Tibial artery (tissue), 4 donors: ENCODE measurements at regions not wholly inside any gene's neighbourhood (a gene's known extent, or its start where the extent isn't known, plus 50 kb on each side); places are given as distances from the start of the nearest gene placed in this dataset.

Source experiments
- DNase-seq, 2 donors: peaks; one replicate each; pipeline ENCODE4 v3.0.0-alpha.2; 2019
- H3K27ac ChIP-seq, 2 donors: fragments of 200-600 bp; sonication (generic) in 1 of 2; 1 replicate in 1 of 2; 2 replicates in 1 of 2; pipeline ENCODE4 v1.5.1; 2018 to 2019; ENCODE audit warnings: mild to moderate bottlenecking in 1 of 2
- H3K27me3 ChIP-seq, 2 donors: fragments of 200-600 bp; sonication (generic) in 1 of 2; one replicate each; pipeline versions ENCODE4 v1.5.1 to v1.6.0; 2016 to 2019
- H3K36me3 ChIP-seq, 3 donors: fragments of 200-600 bp; sonication (generic) in 2 of 3; one replicate each; pipeline ENCODE4 v1.5.1; 2016 to 2019; ENCODE audit warnings: mild to moderate bottlenecking in 2 of 3
- H3K4me1 ChIP-seq, 4 donors: fragments of 200-600 bp; sonication (generic) in 2 of 4; 1 replicate in 3 of 4; 2 replicates in 1 of 4; pipeline ENCODE4 v1.5.1; 2016 to 2019
- H3K4me3 ChIP-seq, 2 donors: fragments of 200-600 bp; sonication (generic) in 1 of 2; 1 replicate in 1 of 2; 2 replicates in 1 of 2; pipeline ENCODE4 v1.5.1; 2018 to 2019; ENCODE audit warnings: mild to moderate bottlenecking in 2 of 2
- H3K9me3 ChIP-seq, 3 donors: fragments of 200-600 bp; sonication (generic) in 1 of 3; one replicate each; pipeline ENCODE4 v1.5.1; 2016 to 2019
- intact Hi-C: fragments of 100-400 bp; cut with DNase I; formaldehyde crosslinking; loops from one replicate; pipeline ENCODE4 v1.15.0; 2023; ENCODE audit warnings: low total_unique reads
- TF ChIP-seq, protein P1 (sequence below), 2 experiments: fragments of 200-600 bp in 1 of 2; fragments of 450-650 bp in 1 of 2; IDR thresholded peaks; one replicate each; pipeline ENCODE4 v1.5.1; 2017 to 2019; ENCODE audit warnings: antibody characterized with exemption in 2 of 2, mild to moderate bottlenecking in 1 of 2, moderate library complexity in 1 of 2

DNA sequence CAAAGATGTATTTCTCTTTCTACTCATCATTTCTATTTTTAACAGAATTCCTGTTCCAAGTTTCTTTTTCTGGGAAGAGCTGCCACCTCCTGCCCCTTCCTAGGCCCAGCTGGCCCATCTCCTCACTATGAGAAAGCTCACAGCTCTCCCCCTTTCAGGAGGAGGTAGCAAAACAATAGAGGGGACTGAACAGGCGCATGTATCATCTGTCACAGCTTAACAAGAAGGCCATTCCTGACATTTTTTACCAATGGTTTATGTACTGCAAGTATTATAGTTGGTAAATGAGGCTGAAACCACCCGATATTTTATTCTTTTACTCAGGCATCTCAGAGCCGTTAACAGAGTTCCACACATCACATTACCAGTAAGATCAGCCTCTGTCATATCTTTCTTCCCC lies 103.7 kb upstream of the MTHFD1L start:
- Histone ChIP-seq H3K9me3 (no peaks in the 10 kb centered on the region), H3K4me3 (no peak overlapping the region), H3K4me1 (no peaks in the 10 kb centered on the region), H3K36me3 (no peaks in the 10 kb centered on the region), H3K27me3 (no peaks in the 10 kb centered on the region), H3K27ac (no peak overlapping the region)
- intact Hi-C loops = no loop called here
- DNase-seq = no peak
- TF ChIP-seq, protein P1, sequence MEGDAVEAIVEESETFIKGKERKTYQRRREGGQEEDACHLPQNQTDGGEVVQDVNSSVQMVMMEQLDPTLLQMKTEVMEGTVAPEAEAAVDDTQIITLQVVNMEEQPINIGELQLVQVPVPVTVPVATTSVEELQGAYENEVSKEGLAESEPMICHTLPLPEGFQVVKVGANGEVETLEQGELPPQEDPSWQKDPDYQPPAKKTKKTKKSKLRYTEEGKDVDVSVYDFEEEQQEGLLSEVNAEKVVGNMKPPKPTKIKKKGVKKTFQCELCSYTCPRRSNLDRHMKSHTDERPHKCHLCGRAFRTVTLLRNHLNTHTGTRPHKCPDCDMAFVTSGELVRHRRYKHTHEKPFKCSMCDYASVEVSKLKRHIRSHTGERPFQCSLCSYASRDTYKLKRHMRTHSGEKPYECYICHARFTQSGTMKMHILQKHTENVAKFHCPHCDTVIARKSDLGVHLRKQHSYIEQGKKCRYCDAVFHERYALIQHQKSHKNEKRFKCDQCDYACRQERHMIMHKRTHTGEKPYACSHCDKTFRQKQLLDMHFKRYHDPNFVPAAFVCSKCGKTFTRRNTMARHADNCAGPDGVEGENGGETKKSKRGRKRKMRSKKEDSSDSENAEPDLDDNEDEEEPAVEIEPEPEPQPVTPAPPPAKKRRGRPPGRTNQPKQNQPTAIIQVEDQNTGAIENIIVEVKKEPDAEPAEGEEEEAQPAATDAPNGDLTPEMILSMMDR (IDR thresholded peaks at IDR 0.05) = no peak

DNA sequence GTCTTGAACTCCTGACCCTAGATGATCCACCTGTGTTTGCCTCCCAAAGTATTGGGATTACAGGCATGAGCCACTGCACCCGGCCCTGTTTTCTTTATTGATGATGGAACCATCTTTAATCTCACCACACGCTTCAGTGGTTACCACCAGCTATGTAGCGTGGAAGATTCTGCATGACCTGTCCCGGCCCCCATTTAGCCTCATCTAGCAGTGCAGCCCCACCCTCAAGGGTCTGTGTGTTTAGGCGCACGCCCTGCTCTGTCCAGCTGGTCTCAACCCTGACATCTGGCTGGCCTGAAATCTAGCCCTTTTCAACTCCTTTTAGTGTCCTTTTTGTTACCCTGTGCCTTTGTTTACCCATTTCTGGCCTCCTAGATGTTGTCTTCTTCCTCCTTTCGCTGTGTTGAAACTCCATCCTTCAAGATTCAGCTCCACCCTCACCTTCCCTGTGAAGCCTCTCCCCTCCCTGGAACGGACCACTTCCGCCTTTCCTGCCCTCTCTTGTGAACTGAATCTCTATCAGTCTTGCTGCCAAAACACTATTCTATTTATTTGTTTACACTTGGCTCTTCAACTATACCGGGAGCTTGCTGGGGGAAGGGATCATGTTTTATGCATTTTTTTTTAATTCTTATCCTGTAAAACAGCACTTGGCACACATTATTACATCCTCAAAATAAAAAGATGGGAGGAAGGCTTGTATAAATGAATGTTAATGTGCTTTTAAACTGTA lies 101.0 kb upstream of the MTHFD1L start:
- Histone ChIP-seq H3K36me3 (no peaks in the 10 kb centered on the region), H3K4me1 (peaks cover 0 to 5% (median 0%) of the 10 kb centered on the region in 4 donors), H3K27me3 (no peaks in the 10 kb centered on the region), H3K27ac (no peak overlapping the region), H3K9me3 (no peaks in the 10 kb centered on the region), H3K4me3 (no peak overlapping the region)
- no peak for DNase-seq
- intact Hi-C loops = no loop called here
- TF ChIP-seq, protein P1 (IDR thresholded peaks at IDR 0.05) = no peak

DNA sequence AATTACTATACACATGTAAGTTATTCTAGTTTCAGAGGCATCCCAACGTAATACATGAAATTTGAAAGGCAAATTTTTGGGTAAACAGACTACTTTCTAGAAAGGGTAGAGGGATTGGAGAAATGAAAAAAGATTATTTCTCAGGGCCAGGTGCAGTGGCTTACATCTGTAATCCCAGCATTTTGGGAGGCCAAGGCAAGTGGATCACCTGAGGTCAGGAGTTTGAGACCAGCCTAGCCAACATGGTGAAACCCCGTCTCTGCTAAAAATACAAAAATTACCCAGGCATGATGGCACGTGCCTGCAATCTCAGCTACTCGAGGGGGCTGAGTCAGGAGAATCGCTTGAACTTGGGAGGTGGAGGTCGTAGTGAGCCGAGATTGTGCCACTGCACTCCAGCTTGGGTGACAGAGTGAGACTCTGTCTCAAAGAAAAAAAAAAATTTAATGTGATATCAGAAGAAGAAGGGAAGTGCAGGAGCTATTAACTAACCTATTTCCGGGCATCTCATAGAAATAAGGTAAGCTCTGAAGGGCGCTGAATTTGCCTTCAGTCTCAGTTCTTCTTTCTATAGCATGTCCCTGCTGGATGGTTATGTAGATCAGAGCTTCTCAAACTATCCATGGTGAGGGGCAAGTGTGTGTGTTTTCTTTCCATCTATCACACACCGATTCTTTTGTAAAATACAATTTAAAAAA lies 100.3 kb upstream of the MTHFD1L start:
- intact Hi-C loops = no loop called here
- TF ChIP-seq, protein P1 (IDR thresholded peaks at IDR 0.05) = no peak
- no peak overlapping the region for H3K27ac ChIP-seq

DNA sequence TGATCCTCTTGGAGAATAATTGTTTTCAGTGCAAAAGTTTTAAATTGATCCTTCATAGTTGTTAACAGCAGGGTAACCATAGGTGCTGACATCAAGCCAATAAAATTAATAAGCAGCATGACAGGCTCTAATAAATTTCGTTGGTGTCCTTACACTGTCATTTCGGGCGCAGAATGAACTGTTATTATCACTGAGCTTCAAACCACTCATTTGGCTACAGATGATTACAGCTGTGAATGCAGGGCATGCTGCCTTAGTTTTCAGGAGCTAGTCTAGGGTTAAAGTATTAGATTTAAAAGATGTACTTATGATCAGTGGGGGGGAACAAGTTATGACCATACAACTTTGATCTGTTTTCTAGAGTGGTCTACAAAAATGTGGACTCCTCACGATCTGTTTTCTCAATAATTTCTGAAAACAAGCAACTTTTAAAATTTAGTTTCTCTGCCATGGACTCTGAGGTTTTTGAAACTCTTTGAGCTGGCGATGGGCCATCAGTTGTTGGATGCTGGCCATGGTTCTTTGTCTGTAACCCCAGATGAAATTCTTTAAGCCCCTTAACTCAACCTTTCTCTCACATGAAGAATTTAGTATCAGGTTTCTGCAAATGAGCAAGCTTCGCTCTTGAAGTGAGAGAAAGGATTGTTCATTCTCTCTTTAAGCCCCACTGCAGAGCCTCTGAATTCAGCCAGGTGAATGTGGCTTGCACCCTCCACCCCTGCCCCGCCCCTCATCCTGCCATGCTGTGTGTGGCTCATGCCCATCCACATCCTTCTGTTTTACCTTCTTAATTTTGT lies 99.1 kb upstream of the MTHFD1L start:
- Histone ChIP-seq H3K4me1 (peaks cover 0 to 5% (median 0%) of the 10 kb centered on the region in 4 donors), H3K27me3 (no peaks in the 10 kb centered on the region), H3K27ac (no peak overlapping the region), H3K4me3 (no peak overlapping the region), H3K36me3 (no peaks in the 10 kb centered on the region), H3K9me3 (no peaks in the 10 kb centered on the region)
- DNase-seq = no peak
- TF ChIP-seq, protein P1 (IDR thresholded peaks at IDR 0.05) = no peak
- intact Hi-C loops = no loop called here

More for the DNA sequence above, 100.3 kb upstream of the MTHFD1L start:
- no peaks in the 10 kb centered on the region for H3K9me3 ChIP-seq
- peaks cover 0 to 5% (median 0%) of the 10 kb centered on the region in 4 donors for H3K4me1 ChIP-seq
- DNase-seq = no peak
- no peaks in the 10 kb centered on the region for H3K36me3 ChIP-seq
- no peak overlapping the region for H3K4me3 ChIP-seq
- no peaks in the 10 kb centered on the region for H3K27me3 ChIP-seq

DNA sequence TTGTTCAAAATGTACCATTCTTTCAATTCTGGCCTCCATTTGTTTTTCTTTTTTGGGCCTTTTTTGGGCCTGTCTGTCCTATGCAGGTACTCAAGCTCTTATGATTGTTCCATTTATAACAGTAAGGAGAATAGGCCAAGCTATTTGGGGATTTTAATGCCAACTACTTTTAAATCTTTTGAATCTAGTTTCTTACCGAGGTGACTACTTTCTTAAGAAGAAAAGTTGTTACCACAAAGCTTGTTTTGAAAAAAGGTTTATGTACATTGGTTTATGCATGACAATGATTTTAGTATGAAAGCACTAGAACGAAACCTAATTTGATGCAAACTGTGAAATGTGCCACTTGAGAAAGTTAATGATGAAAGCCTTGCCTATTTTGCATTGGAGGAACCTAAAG lies 98.3 kb upstream of the MTHFD1L start:
- Histone ChIP-seq H3K27me3 (no peaks in the 10 kb centered on the region), H3K27ac (no peak overlapping the region), H3K4me3 (no peak overlapping the region), H3K4me1 (peaks cover 0 to 5% (median 0%) of the 10 kb centered on the region in 4 donors), H3K36me3 (no peaks in the 10 kb centered on the region), H3K9me3 (no peaks in the 10 kb centered on the region)
- no peak for DNase-seq
- intact Hi-C loops = no loop called here
- TF ChIP-seq, protein P1 (IDR thresholded peaks at IDR 0.05) = no peak
